ENCODE measurements at regions not wholly inside any gene's neighbourhood (a gene's known extent, or its start where the extent isn't known, plus 50 kb on each side); places are given as distances from the start of the nearest gene placed in this dataset.
A peak's percentile ranks its signal among the peaks of the same experiment; 100 is the strongest.

DNA sequence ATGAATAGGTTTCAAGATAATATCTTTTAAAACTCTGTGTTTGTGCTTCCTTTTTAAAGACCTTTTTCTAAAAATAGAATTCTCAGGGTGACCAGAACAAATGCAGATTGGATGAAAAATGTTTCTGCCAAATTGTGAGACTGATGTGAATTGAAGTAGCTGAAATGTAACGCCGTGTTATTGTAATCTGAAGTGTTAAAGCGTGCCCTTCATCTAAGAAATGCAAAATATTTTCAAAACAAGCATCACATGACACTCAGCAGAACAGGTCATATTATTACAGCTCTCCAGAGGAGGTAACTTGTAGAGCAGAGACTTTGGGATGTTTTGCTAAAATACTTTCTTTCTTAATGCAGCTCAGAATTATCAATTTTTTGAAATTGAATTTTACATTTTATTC lies 90.0 kb upstream of the PLEKHA5 start:
- DNase-seq, result no peak
- TF ChIP-seq, protein P1, sequence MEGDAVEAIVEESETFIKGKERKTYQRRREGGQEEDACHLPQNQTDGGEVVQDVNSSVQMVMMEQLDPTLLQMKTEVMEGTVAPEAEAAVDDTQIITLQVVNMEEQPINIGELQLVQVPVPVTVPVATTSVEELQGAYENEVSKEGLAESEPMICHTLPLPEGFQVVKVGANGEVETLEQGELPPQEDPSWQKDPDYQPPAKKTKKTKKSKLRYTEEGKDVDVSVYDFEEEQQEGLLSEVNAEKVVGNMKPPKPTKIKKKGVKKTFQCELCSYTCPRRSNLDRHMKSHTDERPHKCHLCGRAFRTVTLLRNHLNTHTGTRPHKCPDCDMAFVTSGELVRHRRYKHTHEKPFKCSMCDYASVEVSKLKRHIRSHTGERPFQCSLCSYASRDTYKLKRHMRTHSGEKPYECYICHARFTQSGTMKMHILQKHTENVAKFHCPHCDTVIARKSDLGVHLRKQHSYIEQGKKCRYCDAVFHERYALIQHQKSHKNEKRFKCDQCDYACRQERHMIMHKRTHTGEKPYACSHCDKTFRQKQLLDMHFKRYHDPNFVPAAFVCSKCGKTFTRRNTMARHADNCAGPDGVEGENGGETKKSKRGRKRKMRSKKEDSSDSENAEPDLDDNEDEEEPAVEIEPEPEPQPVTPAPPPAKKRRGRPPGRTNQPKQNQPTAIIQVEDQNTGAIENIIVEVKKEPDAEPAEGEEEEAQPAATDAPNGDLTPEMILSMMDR (IDR thresholded peaks at IDR 0.05; ENCODE audit: borderline replicate concordance), result no peak
- H3K9me3 ChIP-seq (replicated peaks), result no peaks in the 10 kb centered on the region
- H3K4me3 ChIP-seq, result peak overlapping the region; percentile 64
- no peaks in the 10 kb centered on the region for H3K27me3 ChIP-seq (ENCODE audit: low read depth)
- H3K27ac ChIP-seq (replicated peaks), result peak overlapping the region; percentile 90
- intact Hi-C loops (cut with micrococcal nuclease), result loop anchor here (10.0 kb wide), 2 partner anchors 145 to 285 kb away; no protein-coding TSS in a partner anchor
- H3K4me1 ChIP-seq, result peaks cover 33% of the 10 kb centered on the region
- no peaks in the 10 kb centered on the region for H3K36me3 ChIP-seq

DNA sequence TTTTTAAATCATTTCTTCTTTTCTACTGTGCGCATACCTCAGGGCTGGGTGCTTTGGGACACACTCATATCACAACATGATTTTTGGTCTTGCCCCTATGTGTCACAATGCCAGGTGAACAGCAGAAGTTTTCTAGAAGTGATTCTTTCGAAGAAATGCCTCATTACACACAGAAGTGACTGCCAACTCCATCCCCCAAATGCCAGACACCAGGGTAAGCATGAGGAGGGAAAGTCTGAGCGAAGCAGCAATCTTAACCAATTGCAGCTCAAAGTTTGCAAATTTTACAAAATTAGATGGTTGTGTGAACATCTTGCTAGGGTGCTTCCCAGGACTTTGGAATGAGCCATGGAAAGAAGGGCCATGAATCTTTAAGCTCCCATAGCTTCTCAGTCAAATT lies 87.3 kb upstream of the PLEKHA5 start:
- no peaks in the 10 kb centered on the region for H3K27me3 ChIP-seq (ENCODE audit: low read depth)
- no peak for DNase-seq
- intact Hi-C loops (cut with micrococcal nuclease), result no loop called here
- H3K4me3 ChIP-seq, result no peak overlapping the region
- H3K4me1 ChIP-seq, result peaks cover 11% of the 10 kb centered on the region
- H3K36me3 ChIP-seq, result no peaks in the 10 kb centered on the region
- TF ChIP-seq, protein P1 (IDR thresholded peaks at IDR 0.05; ENCODE audit: borderline replicate concordance), result no peak
- H3K27ac ChIP-seq (replicated peaks), result no peak overlapping the region
- peaks cover 13% of the 10 kb centered on the region for H3K9me3 ChIP-seq (replicated peaks)

DNA sequence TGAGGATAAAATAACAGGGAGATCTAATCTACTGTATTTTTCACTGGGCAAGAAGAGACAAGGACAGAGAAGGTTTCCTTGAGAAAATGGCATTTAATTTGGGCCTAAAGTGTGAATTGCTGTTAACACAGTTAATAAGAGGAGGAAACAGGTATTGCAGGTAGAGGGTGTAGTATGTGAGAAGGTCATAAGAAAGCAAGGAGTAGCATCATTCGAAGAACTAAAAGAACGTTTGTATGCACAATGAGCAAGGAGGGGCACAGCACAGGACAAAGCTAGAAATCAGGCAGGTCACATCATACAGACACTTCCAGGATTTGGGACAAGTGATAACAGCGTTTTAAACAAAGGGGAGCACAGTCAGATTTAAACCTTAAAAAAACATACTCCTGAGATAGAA lies 85.1 kb upstream of the PLEKHA5 start:
- Histone ChIP-seq H3K36me3 (no peaks in the 10 kb centered on the region), H3K9me3 (replicated peaks) (peaks cover 17% of the 10 kb centered on the region), H3K4me1 (no peaks in the 10 kb centered on the region), H3K4me3 (no peak overlapping the region), H3K27ac (replicated peaks) (no peak overlapping the region), H3K27me3 (ENCODE audit: low read depth) (no peaks in the 10 kb centered on the region)
- intact Hi-C loops (cut with micrococcal nuclease), result no loop called here
- TF ChIP-seq, protein P1 (IDR thresholded peaks at IDR 0.05; ENCODE audit: borderline replicate concordance), result no peak
- DNase-seq, result no peak

DNA sequence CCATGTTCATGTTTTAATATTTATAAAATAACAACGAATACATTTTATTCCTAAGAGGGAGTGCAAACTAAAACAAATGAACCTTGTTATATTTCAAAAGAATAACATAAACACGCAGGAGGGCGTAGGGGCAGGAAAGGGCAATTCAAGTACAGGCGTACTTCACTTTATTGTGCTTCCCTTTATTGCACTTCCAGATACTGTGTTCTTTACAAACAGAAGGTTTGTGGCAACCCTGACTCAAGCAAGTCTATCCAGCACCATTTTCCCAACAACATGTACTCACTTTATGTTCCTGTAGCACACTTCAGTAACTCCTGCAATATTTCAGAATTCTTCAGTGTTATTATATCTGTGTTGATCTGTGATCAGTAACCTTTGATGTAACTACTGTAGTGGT lies 84.6 kb upstream of the PLEKHA5 start:
- no peaks in the 10 kb centered on the region for H3K27me3 ChIP-seq (ENCODE audit: low read depth)
- no peak for DNase-seq
- no peaks in the 10 kb centered on the region for H3K4me1 ChIP-seq
- intact Hi-C loops (cut with micrococcal nuclease), result no loop called here
- H3K4me3 ChIP-seq, result no peak overlapping the region
- peaks cover 19% of the 10 kb centered on the region for H3K9me3 ChIP-seq (replicated peaks)
- TF ChIP-seq, protein P1 (IDR thresholded peaks at IDR 0.05; ENCODE audit: borderline replicate concordance), result no peak
- no peaks in the 10 kb centered on the region for H3K36me3 ChIP-seq
- peak overlapping the region; percentile 27 for H3K27ac ChIP-seq (replicated peaks)

DNA sequence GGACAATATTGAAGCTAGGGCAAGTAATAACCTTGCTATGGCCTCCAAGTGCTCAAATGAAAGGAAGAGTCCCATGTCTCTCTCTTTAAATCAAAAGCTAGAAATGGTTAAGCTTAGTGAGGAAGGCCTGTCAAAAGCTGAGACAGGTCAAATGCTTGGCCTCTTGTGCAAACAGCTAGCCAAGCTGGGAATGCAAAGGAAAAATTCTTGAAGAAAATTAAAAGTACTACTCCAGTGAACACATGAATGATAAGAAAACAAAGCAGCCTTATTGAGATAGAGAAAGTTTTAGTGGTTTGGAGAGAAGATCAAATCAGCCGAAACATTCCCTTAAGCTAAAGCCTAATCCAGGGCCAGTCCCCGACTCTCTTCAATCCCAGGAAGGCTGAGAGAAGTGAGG lies 84.1 kb upstream of the PLEKHA5 start:
- TF ChIP-seq, protein P1 (IDR thresholded peaks at IDR 0.05; ENCODE audit: borderline replicate concordance), result no peak
- H3K27ac ChIP-seq (replicated peaks), result peak overlapping the region; percentile 27
- intact Hi-C loops (cut with micrococcal nuclease), result no loop called here
- H3K36me3 ChIP-seq, result no peaks in the 10 kb centered on the region
- H3K9me3 ChIP-seq (replicated peaks), result peaks cover 19% of the 10 kb centered on the region
- DNase-seq, result no peak
- no peaks in the 10 kb centered on the region for H3K4me1 ChIP-seq
- H3K4me3 ChIP-seq, result no peak overlapping the region
- H3K27me3 ChIP-seq (ENCODE audit: low read depth), result no peaks in the 10 kb centered on the region

DNA sequence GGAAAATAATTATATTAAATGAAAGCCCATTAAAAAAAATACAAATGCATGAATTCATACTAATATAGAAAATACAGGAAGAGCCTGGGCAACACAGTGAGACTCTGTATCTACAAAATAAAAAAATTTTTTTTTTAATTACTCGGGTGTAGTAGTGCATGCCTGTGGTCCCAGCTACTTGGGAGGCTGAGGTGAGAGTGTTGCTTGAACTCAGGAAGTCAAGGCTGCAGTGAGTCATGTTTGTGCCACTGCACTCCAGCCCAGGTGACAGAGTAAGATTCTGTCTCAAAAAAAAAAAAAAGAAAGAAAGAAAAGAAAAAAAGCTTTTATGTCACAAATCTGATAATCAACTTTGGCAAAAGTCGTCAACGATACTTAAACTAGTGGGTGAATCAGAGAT lies 80.6 kb upstream of the PLEKHA5 start:
- H3K4me1 ChIP-seq, result no peaks in the 10 kb centered on the region
- DNase-seq, result no peak
- no peaks in the 10 kb centered on the region for H3K36me3 ChIP-seq
- TF ChIP-seq, protein P1 (IDR thresholded peaks at IDR 0.05; ENCODE audit: borderline replicate concordance), result no peak
- intact Hi-C loops (cut with micrococcal nuclease), result no loop called here
- H3K9me3 ChIP-seq (replicated peaks), result peaks cover 19% of the 10 kb centered on the region
- H3K27me3 ChIP-seq (ENCODE audit: low read depth), result no peaks in the 10 kb centered on the region
- H3K4me3 ChIP-seq, result no peak overlapping the region
- no peak overlapping the region for H3K27ac ChIP-seq (replicated peaks)

All from left ventricle myocardium inferior (tissue), 1 donor.